ENCODE measurements at regions not wholly inside any gene's neighbourhood (a gene's known extent, or its start where the extent isn't known, plus 50 kb on each side); places are given as distances from the start of the nearest gene placed in this dataset.

- H3K4me1 ChIP-seq: no peaks in the 10 kb centered on the region
- TF ChIP-seq, protein P1, sequence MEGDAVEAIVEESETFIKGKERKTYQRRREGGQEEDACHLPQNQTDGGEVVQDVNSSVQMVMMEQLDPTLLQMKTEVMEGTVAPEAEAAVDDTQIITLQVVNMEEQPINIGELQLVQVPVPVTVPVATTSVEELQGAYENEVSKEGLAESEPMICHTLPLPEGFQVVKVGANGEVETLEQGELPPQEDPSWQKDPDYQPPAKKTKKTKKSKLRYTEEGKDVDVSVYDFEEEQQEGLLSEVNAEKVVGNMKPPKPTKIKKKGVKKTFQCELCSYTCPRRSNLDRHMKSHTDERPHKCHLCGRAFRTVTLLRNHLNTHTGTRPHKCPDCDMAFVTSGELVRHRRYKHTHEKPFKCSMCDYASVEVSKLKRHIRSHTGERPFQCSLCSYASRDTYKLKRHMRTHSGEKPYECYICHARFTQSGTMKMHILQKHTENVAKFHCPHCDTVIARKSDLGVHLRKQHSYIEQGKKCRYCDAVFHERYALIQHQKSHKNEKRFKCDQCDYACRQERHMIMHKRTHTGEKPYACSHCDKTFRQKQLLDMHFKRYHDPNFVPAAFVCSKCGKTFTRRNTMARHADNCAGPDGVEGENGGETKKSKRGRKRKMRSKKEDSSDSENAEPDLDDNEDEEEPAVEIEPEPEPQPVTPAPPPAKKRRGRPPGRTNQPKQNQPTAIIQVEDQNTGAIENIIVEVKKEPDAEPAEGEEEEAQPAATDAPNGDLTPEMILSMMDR (IDR thresholded peaks at IDR 0.05): no peak
- ATAC-seq (no peak), DNase-seq (no peak), FAIRE-seq (no peak)
- no peak overlapping the region for H3K27ac ChIP-seq
- H3K27me3 ChIP-seq: no peaks in the 10 kb centered on the region
- WGBS, 2 donors: 62 to 67% methylated on average over 2 of the region's 2 CpGs
- H3K9me3 ChIP-seq: no peaks in the 10 kb centered on the region
- no peak overlapping the region for H3K4me3 ChIP-seq
- intact Hi-C loops (cut with DNase I): no loop called here
- H3K36me3 ChIP-seq: no peaks in the 10 kb centered on the region
Measured at GRCh38 chr11:130673698-130674097, 225.3 kb downstream of the ADAMTS15 start.

DNA sequence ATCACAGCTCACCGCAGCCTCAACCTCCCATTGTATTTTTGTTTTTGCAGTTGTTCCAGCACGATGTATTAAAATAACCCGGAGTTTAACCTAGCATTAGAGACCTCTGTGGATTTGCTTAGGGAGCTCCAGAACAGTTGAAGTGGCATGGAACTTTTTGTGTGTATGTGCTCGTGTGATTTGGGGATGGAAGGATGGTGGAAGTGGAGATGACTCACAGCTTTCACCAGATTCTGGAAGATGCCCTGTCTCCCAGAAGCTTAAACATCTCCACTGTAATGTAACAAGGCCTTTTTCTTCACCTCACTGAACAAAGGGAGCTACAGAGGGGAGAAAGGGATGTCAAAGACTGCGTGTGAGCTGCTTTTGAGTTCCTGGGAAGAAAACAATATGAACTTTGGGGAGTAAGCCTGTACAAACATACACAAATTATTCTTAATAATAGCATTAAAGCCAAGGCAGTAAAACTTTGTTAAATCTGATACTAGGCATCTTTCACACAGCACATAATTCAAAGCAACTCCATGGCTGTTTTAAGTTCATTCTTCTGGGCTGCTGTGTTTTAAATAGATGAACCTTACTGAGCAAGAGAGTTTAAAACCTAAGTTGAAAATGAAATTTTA is 226.4 kb downstream of the ADAMTS15 start:
- intact Hi-C loops (cut with DNase I): no loop called here
- H3K4me1 ChIP-seq: no peaks in the 10 kb centered on the region
- WGBS, 2 donors: 74 to 76% methylated on average over 5 of the region's 5 CpGs
- H3K27me3 ChIP-seq: no peaks in the 10 kb centered on the region
- peaks cover 0 to 5% (median 0%) of the 10 kb centered on the region in 4 donors for H3K9me3 ChIP-seq
- TF ChIP-seq, protein P1 (IDR thresholded peaks at IDR 0.05): no peak
- no peaks in the 10 kb centered on the region for H3K36me3 ChIP-seq
- no peak overlapping the region for H3K4me3 ChIP-seq
- no peak overlapping the region for H3K27ac ChIP-seq
- DNase-seq (no peak), ATAC-seq (no peak), FAIRE-seq (no peak)

DNA sequence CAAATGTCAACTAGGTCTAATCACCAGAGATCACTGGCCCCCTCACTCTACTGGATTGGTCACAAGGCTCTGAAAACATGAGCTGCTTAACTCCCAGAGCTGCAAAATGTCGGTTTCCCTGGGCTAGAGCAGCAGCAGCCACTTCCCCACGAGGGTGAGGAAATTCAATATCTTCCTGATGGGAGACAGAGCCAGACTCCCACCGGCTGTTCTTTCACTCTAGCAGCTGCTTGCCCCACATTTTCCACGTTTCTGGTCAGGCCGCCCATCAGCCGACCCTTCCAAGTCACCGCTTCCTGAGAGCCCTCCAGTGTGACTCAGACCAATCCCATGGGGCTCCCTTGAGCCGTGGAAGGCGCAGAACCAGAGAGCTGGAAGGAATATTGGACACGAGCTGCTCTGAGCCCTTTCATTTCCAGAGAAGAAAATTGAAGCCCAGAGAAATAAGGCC is 227.0 kb downstream of the ADAMTS15 start:
- 66 to 68% methylated on average over 10 of the region's 10 CpGs for WGBS, 2 donors
- no peak for FAIRE-seq
- TF ChIP-seq, protein P1 (IDR thresholded peaks at IDR 0.05): no peak
- peak in 3 of 4 donors; percentile 22 to 33 (median 29) for ATAC-seq
- H3K4me3 ChIP-seq: no peak overlapping the region
- no peaks in the 10 kb centered on the region for H3K4me1 ChIP-seq
- H3K9me3 ChIP-seq: peaks cover 0 to 6% (median 0%) of the 10 kb centered on the region in 4 donors
- no peak overlapping the region for H3K27ac ChIP-seq
- peak in 3 of 6 donors; percentile 17 to 41 (median 18) for DNase-seq
- intact Hi-C loops (cut with DNase I): no loop called here
- no peaks in the 10 kb centered on the region for H3K27me3 ChIP-seq
- no peaks in the 10 kb centered on the region for H3K36me3 ChIP-seq

DNA sequence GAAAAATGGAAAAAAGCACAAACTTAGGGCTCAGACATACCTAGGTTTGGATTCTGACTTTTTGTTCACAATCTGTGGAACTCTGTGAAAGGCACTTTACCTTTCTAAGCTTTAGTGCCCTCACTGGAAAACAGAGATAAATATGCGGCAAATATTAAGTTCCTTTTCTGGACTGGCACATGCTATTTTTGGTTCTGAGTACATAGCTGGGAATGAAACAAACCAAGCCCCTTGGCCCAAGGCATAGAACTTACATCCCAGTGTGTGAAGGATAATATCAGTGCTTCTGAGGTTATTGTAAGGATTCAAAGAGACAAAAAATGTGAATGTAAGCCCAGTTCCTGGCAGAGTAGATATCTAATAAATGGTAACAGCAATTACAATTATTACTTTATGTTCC is 227.5 kb downstream of the ADAMTS15 start:
- FAIRE-seq (no peak), ATAC-seq (no peak), DNase-seq (no peak)
- TF ChIP-seq, protein P1 (IDR thresholded peaks at IDR 0.05): no peak
- Histone ChIP-seq H3K27ac (no peak overlapping the region), H3K9me3 (peaks cover 0 to 6% (median 0%) of the 10 kb centered on the region in 4 donors), H3K4me3 (no peak overlapping the region), H3K4me1 (no peaks in the 10 kb centered on the region), H3K27me3 (no peaks in the 10 kb centered on the region), H3K36me3 (no peaks in the 10 kb centered on the region)
- 83 to 85% methylated on average over 1 of the region's 1 CpG for WGBS, 2 donors
- intact Hi-C loops (cut with DNase I): no loop called here

DNA sequence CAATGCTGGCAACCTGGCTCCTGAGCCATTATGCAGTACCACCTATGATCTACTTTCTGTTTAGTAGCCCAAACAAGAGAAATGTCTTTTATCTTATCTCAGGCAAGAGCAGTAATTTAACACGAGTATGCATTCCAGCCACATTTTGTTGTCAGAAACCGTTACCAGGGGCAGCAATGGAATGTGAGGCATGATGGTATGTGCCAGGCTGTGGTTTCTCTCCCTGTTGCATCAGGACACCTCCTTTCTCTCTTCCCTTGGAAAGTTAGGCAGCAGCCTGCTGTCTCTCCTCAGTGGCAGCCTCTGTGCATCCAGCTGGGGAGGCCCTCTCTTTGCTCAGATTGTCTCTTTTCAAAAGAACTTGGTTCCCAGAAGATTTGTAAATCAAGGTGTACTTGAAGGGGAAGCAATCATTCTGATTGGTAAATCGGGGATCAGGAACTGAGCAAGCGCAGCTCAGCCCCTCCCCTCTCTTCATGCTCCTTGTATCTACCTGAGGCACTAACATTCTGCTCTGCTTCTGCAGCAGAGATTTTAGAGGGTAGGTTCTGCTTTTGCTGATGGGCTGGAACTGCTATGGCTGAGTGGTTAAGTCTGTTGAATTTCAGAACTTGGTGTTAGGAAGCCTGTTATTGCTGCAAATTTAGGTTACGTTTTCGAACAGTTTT is 229.2 kb downstream of the ADAMTS15 start:
- FAIRE-seq (no peak), ATAC-seq (peak in 3 of 4 donors; percentile 54 to 82 (median 72)), DNase-seq (peak in 1 of 6 donors; percentile 35)
- WGBS, 2 donors: 38 to 41% methylated on average over 6 of the region's 6 CpGs
- Histone ChIP-seq H3K9me3 (peaks cover 0 to 6% (median 0%) of the 10 kb centered on the region in 4 donors), H3K27ac (peak overlapping the region in 1 of 4 donors; percentile 1), H3K36me3 (no peaks in the 10 kb centered on the region), H3K27me3 (no peaks in the 10 kb centered on the region), H3K4me3 (no peak overlapping the region), H3K4me1 (no peaks in the 10 kb centered on the region)
- intact Hi-C loops (cut with DNase I): no loop called here
- TF ChIP-seq, protein P1 (IDR thresholded peaks at IDR 0.05): no peak
